Renal pelvis (tissue), 1 donor: ENCODE measurements at regions not wholly inside any gene's neighbourhood (a gene's known extent, or its start where the extent isn't known, plus 50 kb on each side); places are given as distances from the start of the nearest gene placed in this dataset.

Experiments used
- DNase-seq: peaks from one replicate; pipeline ENCODE4 v3.0.0-alpha.2; 2013

GRCh38 chr4:107164962-107165475 lies 128.9 kb upstream of the DKK2 start:
- DNase-seq: no peak

DNA sequence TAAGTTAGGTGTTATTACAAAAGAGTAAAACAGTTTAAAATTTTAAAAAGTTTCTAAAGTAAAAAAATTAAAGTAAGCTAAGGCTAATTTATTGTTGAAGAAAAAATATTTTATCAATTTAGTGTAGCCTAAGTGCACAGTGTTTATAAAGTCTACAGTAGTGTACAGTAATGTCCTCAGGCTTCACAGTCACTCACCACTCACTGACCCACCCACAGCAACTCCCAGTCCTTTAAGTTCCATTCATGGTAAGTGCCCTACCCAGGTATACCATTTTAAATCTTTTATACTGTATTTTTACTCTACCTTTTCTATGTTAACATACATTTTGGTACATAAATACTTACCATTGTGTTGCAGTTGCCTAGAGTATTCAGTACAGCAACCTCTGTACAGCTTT lies 120.3 kb upstream of the DKK2 start:
- DNase-seq: no peak

- no peak for DNase-seq
Measured at GRCh38 chr4:107155366-107155765, 119.3 kb upstream of the DKK2 start.

- no peak for DNase-seq
Measured at GRCh38 chr4:107153956-107154355, 117.8 kb upstream of the DKK2 start.

DNA sequence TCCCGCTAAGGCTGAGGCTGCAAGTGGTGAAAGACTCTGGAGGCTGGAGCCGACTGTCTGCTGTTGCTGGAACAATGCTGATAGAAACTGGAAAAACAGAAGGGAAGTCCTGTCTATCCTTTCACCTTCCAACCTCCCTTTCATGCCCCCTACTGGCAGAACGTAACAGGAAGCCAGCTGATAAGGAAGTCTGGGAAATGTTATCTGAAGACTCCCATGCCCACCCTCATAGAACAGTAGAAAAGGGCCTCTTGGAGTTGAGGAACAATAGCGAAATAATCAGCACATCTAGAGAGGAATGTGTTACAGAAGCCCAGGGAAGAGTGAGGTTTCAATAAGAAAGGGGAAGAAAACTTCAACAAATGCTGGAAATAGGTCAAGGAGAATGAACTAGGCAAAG lies 117.1 kb upstream of the DKK2 start:
- DNase-seq: no peak

GRCh38 chr4:107151173-107151572 lies 115.1 kb upstream of the DKK2 start:
- DNase-seq: no peak

- DNase-seq: peak; percentile 11
Measured at GRCh38 chr4:107148904-107149303, 112.8 kb upstream of the DKK2 start.

GRCh38 chr4:107147873-107148272 lies 111.8 kb upstream of the DKK2 start:
- no peak for DNase-seq

- no peak for DNase-seq
Measured at GRCh38 chr4:107138433-107138832, 102.3 kb upstream of the DKK2 start.

- no peak for DNase-seq
Measured at GRCh38 chr4:107133965-107134653, 98.0 kb upstream of the DKK2 start.

GRCh38 chr4:107131295-107131694 lies 95.2 kb upstream of the DKK2 start:
- no peak for DNase-seq

DNA sequence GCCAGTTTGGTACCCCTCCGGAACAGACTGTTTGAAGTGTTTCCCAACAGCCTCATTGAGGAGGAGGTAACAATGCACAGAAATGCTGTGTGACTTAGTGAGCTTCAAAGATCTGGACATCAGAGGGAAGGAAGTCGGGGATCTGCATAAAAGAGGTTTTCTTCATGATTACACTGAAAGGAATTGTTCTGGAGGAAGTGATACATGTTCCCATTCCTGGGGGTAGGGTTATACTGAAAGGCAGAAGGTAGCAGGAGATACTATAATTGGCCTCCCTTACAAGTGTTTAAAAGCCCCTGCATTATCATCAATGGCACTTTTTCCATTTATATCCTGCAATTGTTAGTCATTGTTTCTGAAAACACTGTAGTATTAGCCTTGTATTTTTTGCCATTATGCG lies 94.0 kb upstream of the DKK2 start:
- DNase-seq: no peak

- no peak for DNase-seq
Measured at GRCh38 chr4:107129611-107130010, 93.5 kb upstream of the DKK2 start.

DNA sequence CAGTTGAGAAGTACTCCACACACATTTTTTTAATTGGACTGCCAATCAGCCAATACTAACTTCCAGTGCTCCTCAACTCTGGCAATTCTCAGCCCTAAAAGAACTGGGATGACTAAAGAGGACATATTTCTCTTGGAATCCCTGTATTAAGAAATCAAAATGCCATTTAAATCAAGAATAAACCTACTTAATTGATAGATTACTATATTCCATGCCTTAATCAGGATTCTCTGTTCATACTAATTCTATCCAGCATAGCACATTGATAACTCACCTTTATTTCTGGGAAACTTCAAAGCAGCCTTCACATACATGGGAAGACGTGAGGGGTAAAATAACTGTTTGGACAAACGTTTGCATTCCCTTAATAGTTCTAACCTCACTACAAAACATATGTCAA lies 93.0 kb upstream of the DKK2 start:
- DNase-seq: no peak

DNA sequence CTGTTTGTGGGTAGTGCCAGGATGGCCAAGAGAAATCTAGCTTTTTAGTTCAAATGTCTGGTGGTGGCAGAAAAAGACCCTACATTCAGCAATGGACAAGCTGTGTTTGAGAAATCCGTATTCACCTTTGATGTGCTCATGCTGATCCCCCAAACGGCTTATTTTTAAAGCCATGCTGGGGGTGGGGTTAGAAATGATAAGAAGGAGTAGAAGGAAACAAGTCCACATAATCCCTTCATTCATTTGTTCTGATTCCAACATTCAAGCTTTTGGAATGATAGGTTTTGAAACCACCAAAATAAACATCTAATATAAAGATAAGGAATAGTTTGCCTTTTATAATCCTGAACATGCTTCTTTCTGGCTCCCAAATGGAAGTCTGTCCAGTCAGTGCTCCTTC lies 92.0 kb upstream of the DKK2 start:
- DNase-seq: no peak

DNA sequence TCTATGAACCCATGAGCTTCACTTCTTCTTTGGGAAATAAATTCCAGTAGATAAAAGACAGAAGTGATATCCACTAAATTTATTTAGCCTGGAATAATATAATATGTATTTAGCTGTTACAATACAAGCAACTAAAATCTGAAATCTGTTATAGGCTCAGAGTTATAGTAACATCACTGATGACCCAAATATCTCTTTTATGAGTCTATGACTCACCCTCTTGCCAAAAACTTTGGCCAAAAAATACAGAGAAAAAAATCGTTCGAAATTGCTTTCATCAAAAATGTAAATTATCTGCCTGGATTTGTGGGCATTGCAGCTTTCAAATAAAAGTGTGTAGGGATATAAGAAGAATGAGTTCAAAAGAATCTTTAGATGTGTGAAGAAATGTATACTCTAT lies 89.4 kb upstream of the DKK2 start:
- no peak for DNase-seq

GRCh38 chr4:107122736-107123135 lies 86.6 kb upstream of the DKK2 start:
- no peak for DNase-seq

DNA sequence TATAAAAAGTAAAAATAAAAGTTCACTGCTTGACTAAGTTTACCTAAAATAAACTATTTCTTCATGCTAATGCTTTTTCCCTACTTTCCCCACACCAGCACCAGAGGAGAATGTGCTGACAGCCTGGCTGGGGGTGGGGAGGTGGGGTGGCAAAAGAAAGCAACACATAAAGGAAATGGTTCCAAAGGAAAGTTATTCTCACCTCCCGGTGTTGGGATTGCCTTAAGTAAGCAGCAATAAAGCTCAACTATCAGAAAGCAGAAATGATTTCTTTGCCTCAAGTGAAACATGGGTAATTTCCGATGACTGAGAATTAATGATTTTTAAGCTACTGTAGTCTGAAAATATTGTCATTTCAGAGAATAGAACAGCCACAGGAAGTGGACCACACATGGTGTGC lies 84.5 kb upstream of the DKK2 start:
- DNase-seq: no peak

- no peak for DNase-seq
Measured at GRCh38 chr4:107117726-107118125, 81.6 kb upstream of the DKK2 start.

- no peak for DNase-seq
Measured at GRCh38 chr4:107115185-107115847, 79.2 kb upstream of the DKK2 start.

GRCh38 chr4:107114059-107114458 lies 77.9 kb upstream of the DKK2 start:
- DNase-seq: no peak

- DNase-seq: no peak
Measured at GRCh38 chr4:107098401-107098800, 62.3 kb upstream of the DKK2 start.

DNA sequence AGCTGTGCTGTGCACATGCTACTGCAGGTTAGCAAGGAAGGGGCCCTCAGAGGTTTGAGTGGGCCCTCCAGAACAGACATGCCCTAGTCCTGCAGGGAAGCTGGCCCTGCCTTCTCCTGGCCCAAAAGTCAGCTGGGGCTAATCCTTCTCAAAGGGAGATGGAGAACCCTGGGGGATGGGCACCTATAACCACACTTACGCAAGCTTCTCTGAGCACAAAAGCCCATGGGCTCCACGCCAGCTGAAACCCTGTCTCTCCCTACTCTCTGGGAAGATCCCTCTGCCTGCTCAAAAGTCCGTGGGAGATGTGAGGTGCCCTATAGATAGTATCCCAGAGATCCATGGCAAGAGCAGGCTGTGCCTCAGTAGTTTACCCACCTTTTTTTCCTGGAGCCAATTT lies 58.9 kb upstream of the DKK2 start:
- DNase-seq: no peak

DNA sequence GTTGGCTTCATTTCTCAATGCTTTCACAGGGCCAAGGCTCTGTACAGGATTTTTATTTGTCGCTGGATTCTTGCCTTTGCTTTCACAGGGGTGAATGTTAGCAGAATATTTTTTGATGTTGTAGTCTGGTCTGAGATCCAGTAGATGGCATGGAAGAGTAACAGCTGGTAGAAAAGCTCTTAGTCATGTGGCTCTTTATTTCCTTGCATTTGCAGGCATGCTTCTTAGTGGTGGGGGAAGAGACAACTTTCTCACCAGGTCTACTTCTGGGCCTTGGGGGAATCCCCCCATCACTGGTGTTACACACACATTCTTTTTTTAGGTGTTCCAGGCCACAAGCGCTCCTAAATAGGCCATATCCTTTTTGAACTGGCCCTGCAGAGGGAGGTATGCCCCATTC lies 58.2 kb upstream of the DKK2 start:
- no peak for DNase-seq
